Neural cell (in vitro differentiated cells): ENCODE measurements at regions not wholly inside any gene's neighbourhood (a gene's known extent, or its start where the extent isn't known, plus 50 kb on each side); places are given as distances from the start of the nearest gene placed in this dataset.

ENCODE experiments used
- MXI1 ChIP-seq: fragments of 450-650 bp; conservative IDR thresholded peaks from 2 replicates; pipeline ENCODE4 v1.6.1; 2014; ENCODE audit warnings: antibody characterized with exemption, mild to moderate bottlenecking; ENCODE audit not compliant: poor library complexity, severe bottlenecking
- TAF1 ChIP-seq: IDR thresholded peaks from 2 replicates; pipeline ENCODE4 v1.6.1; 2012; ENCODE audit warnings: low read depth
- TF ChIP-seq, protein P1 (sequence below): fragments of 450-650 bp; IDR thresholded peaks from 2 replicates; pipeline ENCODE4 v1.5.1; 2014; ENCODE audit warnings: antibody characterized with exemption, mild to moderate bottlenecking, moderate library complexity; ENCODE audit not compliant: poor library complexity, severe bottlenecking
- TF ChIP-seq, protein P2 (sequence below): IDR thresholded peaks from 2 replicates; pipeline ENCODE4 v1.6.1; 2012; ENCODE audit warnings: borderline replicate concordance

DNA sequence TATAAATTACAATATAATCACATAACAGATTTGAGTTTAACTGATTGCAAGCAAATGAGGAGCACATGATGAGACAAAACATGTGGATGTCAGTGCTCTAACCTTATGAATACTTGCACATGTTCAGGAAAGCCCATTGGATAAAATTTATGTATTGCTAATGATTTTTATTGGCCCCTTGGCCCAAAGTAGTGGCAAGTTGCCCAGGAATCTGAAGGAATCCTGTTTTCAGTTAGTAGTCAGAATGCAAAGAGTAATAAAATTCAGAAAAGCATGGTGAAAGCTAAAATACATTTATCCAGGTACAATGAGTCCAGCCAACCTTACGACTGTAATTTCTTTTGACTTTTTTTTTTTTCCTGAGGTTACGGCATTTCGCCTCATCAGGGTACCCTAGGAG lies 1539.4 kb downstream of the EFNB2 start:
- TF ChIP-seq, protein P1, sequence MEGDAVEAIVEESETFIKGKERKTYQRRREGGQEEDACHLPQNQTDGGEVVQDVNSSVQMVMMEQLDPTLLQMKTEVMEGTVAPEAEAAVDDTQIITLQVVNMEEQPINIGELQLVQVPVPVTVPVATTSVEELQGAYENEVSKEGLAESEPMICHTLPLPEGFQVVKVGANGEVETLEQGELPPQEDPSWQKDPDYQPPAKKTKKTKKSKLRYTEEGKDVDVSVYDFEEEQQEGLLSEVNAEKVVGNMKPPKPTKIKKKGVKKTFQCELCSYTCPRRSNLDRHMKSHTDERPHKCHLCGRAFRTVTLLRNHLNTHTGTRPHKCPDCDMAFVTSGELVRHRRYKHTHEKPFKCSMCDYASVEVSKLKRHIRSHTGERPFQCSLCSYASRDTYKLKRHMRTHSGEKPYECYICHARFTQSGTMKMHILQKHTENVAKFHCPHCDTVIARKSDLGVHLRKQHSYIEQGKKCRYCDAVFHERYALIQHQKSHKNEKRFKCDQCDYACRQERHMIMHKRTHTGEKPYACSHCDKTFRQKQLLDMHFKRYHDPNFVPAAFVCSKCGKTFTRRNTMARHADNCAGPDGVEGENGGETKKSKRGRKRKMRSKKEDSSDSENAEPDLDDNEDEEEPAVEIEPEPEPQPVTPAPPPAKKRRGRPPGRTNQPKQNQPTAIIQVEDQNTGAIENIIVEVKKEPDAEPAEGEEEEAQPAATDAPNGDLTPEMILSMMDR, result no peak
- TF ChIP-seq MXI1 (no peak), TAF1 (no peak)
- TF ChIP-seq, protein P2, sequence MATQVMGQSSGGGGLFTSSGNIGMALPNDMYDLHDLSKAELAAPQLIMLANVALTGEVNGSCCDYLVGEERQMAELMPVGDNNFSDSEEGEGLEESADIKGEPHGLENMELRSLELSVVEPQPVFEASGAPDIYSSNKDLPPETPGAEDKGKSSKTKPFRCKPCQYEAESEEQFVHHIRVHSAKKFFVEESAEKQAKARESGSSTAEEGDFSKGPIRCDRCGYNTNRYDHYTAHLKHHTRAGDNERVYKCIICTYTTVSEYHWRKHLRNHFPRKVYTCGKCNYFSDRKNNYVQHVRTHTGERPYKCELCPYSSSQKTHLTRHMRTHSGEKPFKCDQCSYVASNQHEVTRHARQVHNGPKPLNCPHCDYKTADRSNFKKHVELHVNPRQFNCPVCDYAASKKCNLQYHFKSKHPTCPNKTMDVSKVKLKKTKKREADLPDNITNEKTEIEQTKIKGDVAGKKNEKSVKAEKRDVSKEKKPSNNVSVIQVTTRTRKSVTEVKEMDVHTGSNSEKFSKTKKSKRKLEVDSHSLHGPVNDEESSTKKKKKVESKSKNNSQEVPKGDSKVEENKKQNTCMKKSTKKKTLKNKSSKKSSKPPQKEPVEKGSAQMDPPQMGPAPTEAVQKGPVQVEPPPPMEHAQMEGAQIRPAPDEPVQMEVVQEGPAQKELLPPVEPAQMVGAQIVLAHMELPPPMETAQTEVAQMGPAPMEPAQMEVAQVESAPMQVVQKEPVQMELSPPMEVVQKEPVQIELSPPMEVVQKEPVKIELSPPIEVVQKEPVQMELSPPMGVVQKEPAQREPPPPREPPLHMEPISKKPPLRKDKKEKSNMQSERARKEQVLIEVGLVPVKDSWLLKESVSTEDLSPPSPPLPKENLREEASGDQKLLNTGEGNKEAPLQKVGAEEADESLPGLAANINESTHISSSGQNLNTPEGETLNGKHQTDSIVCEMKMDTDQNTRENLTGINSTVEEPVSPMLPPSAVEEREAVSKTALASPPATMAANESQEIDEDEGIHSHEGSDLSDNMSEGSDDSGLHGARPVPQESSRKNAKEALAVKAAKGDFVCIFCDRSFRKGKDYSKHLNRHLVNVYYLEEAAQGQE, result no peak
